ENCODE measurements at regions not wholly inside any gene's neighbourhood (a gene's known extent, or its start where the extent isn't known, plus 50 kb on each side); places are given as distances from the start of the nearest gene placed in this dataset.
"Not testable (repeated sequence)": the region's sequence is repeated elsewhere in the genome, so short reads cannot be mapped to it uniquely, and the experiment has no call there.

- no peak for DNase-seq
These were observed 199.9 kb downstream of the FAM181B start for GRCh38 chr11:82533628-82534327.

GRCh38 chr11:82529936-82530335 is 203.7 kb downstream of the FAM181B start:
- DNase-seq: no peak

- DNase-seq: no peak
These were observed 206.5 kb downstream of the FAM181B start for GRCh38 chr11:82527081-82527584.

GRCh38 chr11:82523141-82523540 is 210.5 kb downstream of the FAM181B start:
- no peak for DNase-seq

GRCh38 chr11:82521427-82521826 is 212.2 kb downstream of the FAM181B start:
- no peak for DNase-seq

GRCh38 chr11:82507288-82507687 is 226.4 kb downstream of the FAM181B start:
- no peak for DNase-seq

- no peak for DNase-seq
These were observed 228.3 kb downstream of the FAM181B start for GRCh38 chr11:82505379-82505778.

- DNase-seq: not testable (repeated sequence)
These were observed 232.5 kb downstream of the FAM181B start for GRCh38 chr11:82501174-82501573.

- no peak for DNase-seq
These were observed 238.7 kb downstream of the FAM181B start for GRCh38 chr11:82494988-82495432.

GRCh38 chr11:82474876-82475275 is 258.8 kb downstream of the FAM181B start:
- no peak for DNase-seq

GRCh38 chr11:82465481-82465880 is 268.2 kb downstream of the FAM181B start:
- no peak for DNase-seq

- DNase-seq: no peak
These were observed 270.9 kb downstream of the FAM181B start for GRCh38 chr11:82462608-82463242.

- DNase-seq: no peak
These were observed 274.9 kb downstream of the FAM181B start for GRCh38 chr11:82458761-82459160.

- no peak for DNase-seq
These were observed 275.5 kb downstream of the FAM181B start for GRCh38 chr11:82458147-82458546.

GRCh38 chr11:82450996-82451395 is 282.7 kb downstream of the FAM181B start:
- no peak for DNase-seq

- DNase-seq: no peak
These were observed 327.1 kb downstream of the FAM181B start for GRCh38 chr11:82406611-82407010.

- no peak for DNase-seq
These were observed 328.2 kb downstream of the FAM181B start for GRCh38 chr11:82405421-82405820.

- no peak for DNase-seq
These were observed 328.7 kb downstream of the FAM181B start for GRCh38 chr11:82404981-82405380.

GRCh38 chr11:82403640-82404305 is 329.9 kb downstream of the FAM181B start:
- no peak for DNase-seq

- DNase-seq: no peak
These were observed 335.3 kb downstream of the FAM181B start for GRCh38 chr11:82398300-82398815.

- DNase-seq: not testable (repeated sequence)
These were observed 337.0 kb downstream of the FAM181B start for GRCh38 chr11:82396639-82397038.

- no peak for DNase-seq
These were observed 349.4 kb downstream of the FAM181B start for GRCh38 chr11:82384308-82384707.

GRCh38 chr11:82373781-82374542 is 359.7 kb downstream of the FAM181B start:
- DNase-seq: no peak

Measured in bone marrow (tissue), 2 donors.